Smooth muscle cell (in vitro differentiated cells): ENCODE measurements at regions not wholly inside any gene's neighbourhood (a gene's known extent, or its start where the extent isn't known, plus 50 kb on each side); places are given as distances from the start of the nearest gene placed in this dataset. TPM values are rescaled to one million over a fixed set of nuclear protein-coding genes. Genes with fewer than 3 reads are reported as not detected.

Source experiments
- microRNA-seq: library from miRNA; unstranded; fragments of <30 nt; microRNA quantifications from one replicate; pipeline ENCODE4, GENCODE V29; 2016; ENCODE audit warnings: borderline number of aligned reads
- small RNA-seq: library from RNA; depleted of rRNA; stranded (forward); fragments of <200 nt; gene quantifications from one replicate; pipeline ENCODE3, GENCODE V24; 2014

Small RNA genes lying in the stretch of these regions (microRNA-seq; reads per million reads assigned to microRNA genes)
- gene MIR3201, result not detected
- not detected for gene MIR3667
- gene MIR4535, result not detected

Small RNA genes lying in the stretch of these regions (small RNA-seq; reads per million reads assigned to genes)
- gene MIR3201 (not detected), gene MIR3667 (not detected), gene MIR4535 (not detected)
